Activated CD8-positive, alpha-beta memory T cell treated with anti-CD3 and anti-CD28 coated beads for 36 hours (primary cell): ENCODE measurements at regions not wholly inside any gene's neighbourhood (a gene's known extent, or its start where the extent isn't known, plus 50 kb on each side); places are given as distances from the start of the nearest gene placed in this dataset.
"Not testable (repeated sequence)": the region's sequence is repeated elsewhere in the genome, so short reads cannot be mapped to it uniquely, and the experiment has no call there.

Experiments used
- CTCF ChIA-PET: fragments of 350-600 bp; sonication (Branson Sonifier 250); formaldehyde crosslinking; loops from one replicate; lab custom pipeline; 2021; ENCODE audit warnings: antibody characterized with exemption; lab: Charles Lee
- POLR2A ChIA-PET: fragments of 350-600 bp; sonication (Branson Sonifier 250); formaldehyde crosslinking; loops from one replicate; lab custom pipeline; 2021; ENCODE audit warnings: antibody characterized with exemption; lab: Charles Lee

DNA sequence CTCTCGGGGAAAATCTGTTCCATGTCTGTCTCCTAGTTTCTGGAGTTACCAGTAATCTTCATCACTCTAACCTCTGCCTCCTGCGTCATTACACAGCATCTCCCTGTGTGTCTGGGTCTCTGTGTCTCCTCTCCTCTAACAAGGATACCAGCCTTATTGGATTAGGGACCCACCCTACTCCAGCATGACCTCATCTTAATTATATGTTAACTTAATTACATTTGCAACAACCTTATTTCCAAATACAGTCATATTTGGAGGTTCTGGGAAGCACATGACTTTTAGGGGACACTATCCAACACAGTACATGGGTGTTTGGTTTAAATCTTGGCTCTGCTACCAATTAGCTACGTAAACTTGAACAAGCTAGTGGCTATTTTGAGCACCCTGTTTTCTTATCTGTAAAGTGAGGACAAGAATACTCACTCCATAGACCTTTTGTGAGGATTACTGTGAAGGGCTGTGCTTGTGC is 83.9 kb upstream of the SGIP1 start:
- POLR2A ChIA-PET: no interaction called here
- CTCF ChIA-PET: no interaction called here

DNA sequence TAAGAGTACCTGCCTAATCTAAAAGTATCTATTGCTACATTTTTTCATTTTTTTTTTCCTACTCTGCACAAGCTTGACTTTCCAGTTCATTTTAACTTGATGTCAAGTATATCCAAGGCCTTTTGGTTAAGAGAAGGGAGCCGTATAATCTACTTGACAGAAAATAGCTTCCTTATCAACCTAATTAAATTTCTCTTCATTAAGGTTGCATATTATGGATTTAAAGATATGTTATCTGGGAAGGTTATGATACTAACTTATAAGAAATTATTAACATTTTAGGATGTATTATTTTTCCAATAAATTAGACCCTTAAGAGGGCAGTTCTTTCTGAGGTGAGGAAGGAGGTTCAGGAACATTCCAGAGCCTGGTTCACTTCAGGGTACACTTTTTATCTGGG is 83.1 kb upstream of the SGIP1 start:
- POLR2A ChIA-PET: no interaction called here
- CTCF ChIA-PET: no interaction called here

DNA sequence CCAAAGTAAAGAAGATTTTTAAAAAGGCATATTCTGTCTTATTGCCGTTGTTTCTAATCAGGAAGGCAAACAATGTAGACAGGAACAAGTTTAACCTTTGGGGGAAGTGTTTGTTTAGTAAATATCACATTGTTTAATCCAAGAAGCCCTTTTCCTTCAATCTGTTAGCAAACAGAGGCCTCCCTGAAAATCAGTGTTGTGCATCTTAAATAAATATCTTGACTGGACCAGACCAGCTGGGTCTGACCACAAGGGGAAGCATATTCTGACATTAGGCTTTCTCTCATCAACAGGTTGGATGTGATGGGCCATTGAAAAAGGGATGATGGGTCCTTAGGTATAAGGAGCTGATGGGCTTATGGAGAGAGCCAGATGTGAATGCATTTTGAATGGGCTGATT is 81.8 kb upstream of the SGIP1 start:
- CTCF ChIA-PET: interaction anchor here (0.6 kb wide), 1 partner anchor 169 kb away, joined by 3 read pairs; no protein-coding TSS in a partner anchor

DNA sequence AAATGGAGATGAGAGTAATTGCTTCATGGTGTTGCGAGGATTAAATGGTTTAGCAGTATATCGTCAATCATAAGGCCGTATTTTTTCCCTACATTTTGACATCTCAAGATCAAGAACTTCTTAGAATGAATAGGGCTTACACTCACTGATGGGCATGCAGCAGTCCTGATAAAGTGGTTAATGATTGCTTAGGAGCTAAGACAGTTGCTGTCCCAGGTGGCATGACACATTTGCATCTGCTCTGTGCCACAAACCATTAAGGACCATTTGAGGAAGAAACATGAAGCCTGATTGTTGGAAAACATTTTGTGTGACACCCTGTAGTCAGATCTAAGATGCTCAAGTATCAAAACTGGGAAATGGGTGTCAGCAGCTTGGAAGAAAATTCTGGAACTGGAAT is 81.0 kb upstream of the SGIP1 start:
- POLR2A ChIA-PET: no interaction called here
- CTCF ChIA-PET: no interaction called here

More for the DNA sequence above, 81.8 kb upstream of the SGIP1 start:
- POLR2A ChIA-PET: no interaction called here

DNA sequence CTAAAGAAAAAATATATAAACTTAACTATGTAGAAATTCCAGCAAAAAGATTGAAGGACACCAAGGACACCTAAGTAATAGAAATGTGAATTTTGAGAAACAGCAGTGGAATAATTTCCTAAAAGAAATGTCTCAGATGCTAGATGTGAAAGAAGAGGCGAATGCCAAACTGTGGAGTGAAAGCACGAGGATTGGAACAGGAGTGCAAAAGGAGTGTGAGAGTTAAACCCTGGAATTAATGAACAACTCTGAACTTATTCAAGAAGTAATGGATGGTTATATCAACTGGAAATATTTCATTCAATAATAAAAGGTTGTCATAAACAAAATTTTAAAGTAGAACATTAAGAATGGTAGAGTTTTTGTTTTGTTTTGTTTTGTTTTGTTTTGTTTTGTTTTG is 78.5 kb upstream of the SGIP1 start:
- ChIA-PET POLR2A (no interaction called here), CTCF (interaction anchor here (2.2 kb wide), 1 partner anchor 8 kb away, joined by 7 read pairs; no protein-coding TSS in a partner anchor)

DNA sequence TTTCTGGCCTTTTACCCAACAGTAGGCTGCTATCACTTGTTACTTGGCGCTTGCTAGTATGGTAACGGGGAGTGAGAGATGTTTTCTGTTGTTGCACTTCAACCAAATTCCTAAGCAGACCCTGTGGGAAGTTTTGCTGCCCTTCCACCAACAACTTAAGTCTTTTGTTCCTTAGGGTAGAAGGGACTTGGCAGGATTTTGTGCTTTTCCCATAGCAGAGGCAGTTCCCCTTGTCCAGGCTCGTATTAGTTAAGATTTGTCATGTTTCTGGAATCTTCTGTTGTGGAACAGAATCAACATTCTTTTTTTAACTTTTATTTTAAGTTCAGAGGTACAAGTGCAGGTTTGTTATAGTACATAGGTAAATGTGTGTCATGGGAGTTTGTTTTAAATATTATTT is 73.2 kb upstream of the SGIP1 start:
- CTCF ChIA-PET: no interaction called here
- POLR2A ChIA-PET: no interaction called here

DNA sequence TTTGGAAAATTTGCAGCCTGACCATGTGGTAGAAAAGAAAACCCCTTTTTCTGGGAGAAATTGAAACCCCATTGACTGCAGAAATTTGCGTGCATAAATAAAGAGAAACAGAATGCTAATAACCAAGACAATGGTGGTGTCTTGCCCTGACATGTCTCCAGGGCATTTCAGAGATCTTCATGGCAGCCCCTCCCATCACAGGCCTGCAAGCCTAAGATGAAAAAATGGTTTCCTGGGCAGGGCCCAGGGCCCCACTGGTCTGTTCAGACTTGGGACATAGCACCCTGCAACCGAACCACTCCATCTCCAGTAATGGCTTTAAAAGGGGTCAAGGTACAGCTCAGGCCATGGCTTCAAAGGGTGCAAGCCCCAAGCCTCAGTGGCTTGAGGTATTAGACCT is 71.6 kb upstream of the SGIP1 start:
- ChIA-PET POLR2A (no interaction called here), CTCF (no interaction called here)

DNA sequence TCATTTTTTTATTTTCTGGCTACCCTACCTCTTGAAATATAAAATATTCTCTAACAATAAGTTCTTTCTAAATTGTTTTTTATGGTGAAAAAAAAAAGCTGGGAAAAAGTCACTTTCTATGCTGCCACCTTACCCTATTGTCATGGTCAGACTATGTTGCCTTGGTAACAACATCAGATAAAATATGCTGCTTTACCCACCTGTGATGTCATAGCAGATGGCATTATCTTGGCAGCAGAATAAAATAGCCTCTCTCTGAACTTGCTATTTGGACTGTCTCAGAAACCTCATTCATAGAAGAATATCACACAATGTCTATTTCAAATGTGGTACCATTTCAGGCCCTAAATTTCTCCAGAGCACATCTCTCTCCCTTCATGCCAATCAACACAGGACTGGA is 69.6 kb upstream of the SGIP1 start:
- ChIA-PET CTCF (interaction anchor here (0.6 kb wide), 1 partner anchor 1413 kb away, joined by 3 read pairs; no protein-coding TSS in a partner anchor), POLR2A (no interaction called here)

DNA sequence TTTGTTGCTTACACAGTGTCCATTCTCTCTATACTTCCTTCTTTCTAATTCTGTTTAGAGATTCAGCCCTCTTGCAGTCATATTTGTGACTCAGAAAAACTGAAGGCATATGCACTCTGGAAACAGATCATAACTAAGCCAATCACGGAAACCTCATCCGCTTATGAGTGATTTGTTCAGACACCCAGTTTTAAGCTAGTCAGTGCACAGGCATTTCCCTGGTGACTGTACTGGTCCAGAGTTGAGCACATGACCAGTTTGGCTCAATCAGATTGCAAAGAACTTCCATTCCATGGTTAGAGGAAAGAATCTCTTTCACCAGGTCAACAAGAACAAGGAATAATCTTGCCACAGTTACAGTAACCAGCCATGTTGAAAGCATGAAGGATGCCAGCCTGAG is 69.2 kb upstream of the SGIP1 start:
- CTCF ChIA-PET: no interaction called here
- POLR2A ChIA-PET: no interaction called here

DNA sequence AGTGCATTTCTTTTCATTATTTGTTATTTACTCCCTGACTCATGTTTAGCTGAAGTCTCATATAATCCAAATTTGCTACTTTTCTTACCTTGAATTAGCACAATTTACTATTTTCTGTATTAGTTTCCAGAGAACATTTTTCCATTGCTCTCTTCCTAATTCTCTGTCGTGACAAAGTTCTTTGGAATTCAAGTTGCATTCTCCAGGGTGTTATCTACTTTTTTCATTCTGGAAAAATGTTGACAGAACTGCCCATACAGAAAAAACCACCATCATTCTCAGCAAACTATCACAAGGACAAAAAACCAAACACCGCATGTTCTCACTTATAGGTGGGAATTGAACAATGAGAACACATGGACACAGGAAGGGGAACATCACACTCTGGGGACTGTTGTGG is 67.3 kb upstream of the SGIP1 start:
- CTCF ChIA-PET, POLR2A ChIA-PET: not testable (repeated sequence)

DNA sequence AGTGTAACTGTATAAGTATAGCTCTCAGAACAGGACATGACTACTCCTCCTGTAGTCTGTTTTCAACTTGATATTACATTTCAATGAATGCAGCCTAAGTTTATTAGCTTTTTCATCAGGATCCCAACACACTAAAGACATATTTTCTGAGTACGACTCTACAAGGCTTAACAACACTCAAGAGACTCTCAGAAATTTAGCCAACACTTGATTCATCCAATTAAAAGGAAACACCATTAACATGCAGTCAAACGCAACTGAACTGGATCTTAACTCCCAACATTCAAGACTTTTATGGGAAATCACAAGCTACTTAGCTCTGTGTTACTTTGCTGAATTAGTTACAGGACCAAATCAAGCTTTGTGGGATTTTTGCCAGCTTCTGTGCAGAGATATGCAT is 65.2 kb upstream of the SGIP1 start:
- POLR2A ChIA-PET: no interaction called here
- CTCF ChIA-PET: no interaction called here

DNA sequence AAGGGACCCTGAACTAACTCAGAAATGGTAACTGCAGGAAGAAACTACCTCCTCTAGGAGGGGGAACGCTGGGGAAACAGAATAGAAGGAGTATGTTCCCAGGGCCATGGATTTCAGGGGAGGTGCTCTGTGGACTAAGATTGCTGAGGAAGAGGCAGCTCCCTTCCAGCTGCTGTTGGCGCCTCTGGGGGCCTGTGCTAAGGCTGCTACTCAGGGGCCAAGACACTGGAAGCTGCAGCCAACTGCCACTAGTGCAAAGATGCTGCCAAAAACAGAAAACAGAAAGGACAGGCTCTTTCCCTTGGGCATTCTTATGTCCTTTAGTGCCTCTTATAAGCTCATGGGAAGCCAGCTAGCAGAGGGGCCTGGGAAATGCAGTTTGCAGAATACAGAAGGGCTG is 58.0 kb upstream of the SGIP1 start:
- CTCF ChIA-PET: no interaction called here
- POLR2A ChIA-PET: no interaction called here

DNA sequence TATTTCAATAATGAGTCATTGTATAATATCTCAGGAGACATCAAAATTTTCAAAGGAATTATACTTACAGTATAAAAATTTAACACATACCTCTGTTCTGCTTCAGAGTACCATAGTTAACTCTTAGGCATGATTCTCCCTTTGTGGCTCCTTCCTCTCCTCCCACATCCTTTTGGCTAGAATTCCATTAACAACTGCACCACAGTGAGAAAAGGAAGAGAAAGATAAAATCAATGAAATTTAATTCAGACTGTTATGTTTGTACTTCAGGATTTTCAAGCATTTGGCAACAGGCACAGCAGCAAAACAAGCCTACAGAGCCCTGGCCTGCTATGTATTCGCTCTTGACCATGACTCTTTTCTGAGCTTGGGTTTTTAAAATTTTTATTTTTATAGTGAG is 57.2 kb upstream of the SGIP1 start:
- ChIA-PET POLR2A (no interaction called here), CTCF (no interaction called here)

DNA sequence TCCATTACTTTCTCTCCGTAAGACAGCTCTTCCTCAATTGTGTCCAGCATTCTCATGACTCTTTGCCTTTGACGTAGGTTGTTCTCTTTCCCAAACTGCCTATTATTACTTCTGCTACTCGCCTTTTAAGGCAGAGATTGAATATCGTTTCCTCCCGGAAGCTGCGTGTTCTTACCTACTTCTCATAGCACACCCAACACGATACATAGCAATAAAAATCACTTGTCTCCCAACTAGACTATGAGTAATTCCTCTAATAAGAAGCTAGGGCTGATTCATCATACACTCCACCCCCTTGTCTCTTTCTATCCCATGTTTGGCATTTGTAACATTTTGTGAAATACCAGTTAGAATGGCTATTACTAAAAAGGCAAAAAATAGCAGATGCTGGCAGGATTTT is 55.8 kb upstream of the SGIP1 start:
- ChIA-PET CTCF (no interaction called here), POLR2A (no interaction called here)

DNA sequence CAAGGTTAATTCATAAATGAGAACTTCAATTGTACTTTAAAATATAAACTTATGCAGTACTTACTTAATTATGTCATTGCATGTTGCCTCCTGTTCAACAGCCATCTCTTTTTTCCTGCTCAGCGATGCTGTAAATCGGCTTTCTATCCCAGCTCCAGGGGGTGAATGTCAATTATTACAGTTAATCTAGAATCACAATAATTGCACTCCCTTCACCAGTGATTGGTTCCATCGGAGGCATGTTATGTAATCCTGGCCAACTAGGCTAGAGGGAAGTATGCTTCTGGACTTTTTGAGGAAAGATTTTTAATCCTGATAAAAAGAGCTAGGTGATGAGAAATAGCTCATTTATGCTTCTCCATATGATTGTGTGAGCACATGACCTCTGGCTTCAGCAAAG is 53.8 kb upstream of the SGIP1 start:
- CTCF ChIA-PET: no interaction called here
- POLR2A ChIA-PET: no interaction called here

DNA sequence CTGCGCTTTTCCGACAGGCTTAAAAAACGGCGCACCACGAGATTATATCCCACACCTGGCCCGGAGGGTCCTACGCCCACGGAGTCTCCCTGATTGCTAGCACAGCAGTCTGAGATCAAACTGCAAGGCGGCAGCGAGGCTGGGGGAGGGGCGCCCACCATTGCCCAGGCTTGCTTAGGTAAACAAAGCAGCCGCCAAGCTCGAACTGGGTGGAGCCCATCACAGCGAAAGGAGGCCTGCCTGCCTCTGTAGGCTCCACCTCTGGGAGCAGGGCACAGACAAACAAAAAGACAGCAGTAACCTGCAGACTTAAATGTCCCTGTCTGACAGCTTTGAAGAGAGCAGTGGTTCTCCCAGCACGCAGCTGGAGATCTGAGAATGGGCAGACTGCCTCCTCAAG is 52.7 kb upstream of the SGIP1 start:
- POLR2A ChIA-PET, CTCF ChIA-PET: not testable (repeated sequence)
